ENCODE measurements at regions not wholly inside any gene's neighbourhood (a gene's known extent, or its start where the extent isn't known, plus 50 kb on each side); places are given as distances from the start of the nearest gene placed in this dataset.

- TF ChIP-seq GATA2 (IDR thresholded peaks at IDR 0.05; ENCODE audit: low read depth, low read length) (no peak), GATA3 (IDR thresholded peaks at IDR 0.05; ENCODE audit: low read depth, low read length) (no peak)
Measured at GRCh38 chr15:39194106-39194830, 386.6 kb upstream of the THBS1 start.

- no peak for TF ChIP-seq GATA2 (IDR thresholded peaks at IDR 0.05; ENCODE audit: low read depth, low read length)
- no peak for TF ChIP-seq GATA3 (IDR thresholded peaks at IDR 0.05; ENCODE audit: low read depth, low read length)
Measured at GRCh38 chr15:39195961-39196486, 384.9 kb upstream of the THBS1 start.

GRCh38 chr15:39198044-39199000 lies 382.6 kb upstream of the THBS1 start:
- no peak for TF ChIP-seq GATA2 (IDR thresholded peaks at IDR 0.05; ENCODE audit: low read depth, low read length)
- no peak for TF ChIP-seq GATA3 (IDR thresholded peaks at IDR 0.05; ENCODE audit: low read depth, low read length)

GRCh38 chr15:39199076-39199475 lies 381.8 kb upstream of the THBS1 start:
- TF ChIP-seq GATA2 (IDR thresholded peaks at IDR 0.05; ENCODE audit: low read depth, low read length) (no peak), GATA3 (IDR thresholded peaks at IDR 0.05; ENCODE audit: low read depth, low read length) (no peak)

- TF ChIP-seq GATA3 (IDR thresholded peaks at IDR 0.05; ENCODE audit: low read depth, low read length): no peak
Measured at GRCh38 chr15:39200586-39200985, 380.3 kb upstream of the THBS1 start.

GRCh38 chr15:39202641-39203040 lies 378.2 kb upstream of the THBS1 start:
- TF ChIP-seq GATA3 (IDR thresholded peaks at IDR 0.05; ENCODE audit: low read depth, low read length) (no peak), GATA2 (IDR thresholded peaks at IDR 0.05; ENCODE audit: low read depth, low read length) (no peak)

- TF ChIP-seq GATA3 (IDR thresholded peaks at IDR 0.05; ENCODE audit: low read depth, low read length): no peak
- TF ChIP-seq GATA2 (IDR thresholded peaks at IDR 0.05; ENCODE audit: low read depth, low read length): no peak
Measured at GRCh38 chr15:39204031-39204430, 376.8 kb upstream of the THBS1 start.

GRCh38 chr15:39205081-39205480 lies 375.8 kb upstream of the THBS1 start:
- TF ChIP-seq GATA2 (IDR thresholded peaks at IDR 0.05; ENCODE audit: low read depth, low read length) (no peak), GATA3 (IDR thresholded peaks at IDR 0.05; ENCODE audit: low read depth, low read length) (no peak)

GRCh38 chr15:39205506-39206371 lies 375.1 kb upstream of the THBS1 start:
- TF ChIP-seq GATA2 (IDR thresholded peaks at IDR 0.05; ENCODE audit: low read depth, low read length) (no peak), GATA3 (IDR thresholded peaks at IDR 0.05; ENCODE audit: low read depth, low read length) (no peak)

- TF ChIP-seq GATA3 (IDR thresholded peaks at IDR 0.05; ENCODE audit: low read depth, low read length) (no peak), GATA2 (IDR thresholded peaks at IDR 0.05; ENCODE audit: low read depth, low read length) (no peak)
Measured at GRCh38 chr15:39207532-39208115, 373.3 kb upstream of the THBS1 start.

GRCh38 chr15:39208187-39208586 lies 372.7 kb upstream of the THBS1 start:
- TF ChIP-seq GATA2 (IDR thresholded peaks at IDR 0.05; ENCODE audit: low read depth, low read length): no peak
- no peak for TF ChIP-seq GATA3 (IDR thresholded peaks at IDR 0.05; ENCODE audit: low read depth, low read length)

- TF ChIP-seq GATA3 (IDR thresholded peaks at IDR 0.05; ENCODE audit: low read depth, low read length) (no peak), GATA2 (IDR thresholded peaks at IDR 0.05; ENCODE audit: low read depth, low read length) (no peak)
Measured at GRCh38 chr15:39209548-39210211, 371.2 kb upstream of the THBS1 start.

All from SH-SY5Y (cell line).